Heart left ventricle (tissue), 16 donors: ENCODE measurements at regions not wholly inside any gene's neighbourhood (a gene's known extent, or its start where the extent isn't known, plus 50 kb on each side); places are given as distances from the start of the nearest gene placed in this dataset.
A peak's percentile ranks its signal among the peaks of the same experiment; 100 is the strongest.

Experiments
- ATAC-seq, 4 donors: fragments of 200-7000 bp; cut with Tn5 transposase; one replicate each; pipeline ENCODE4 v1.9.1; 2020 to 2022; ENCODE audit warnings: moderate library complexity in 4 of 4, mild to moderate bottlenecking in 3 of 4, moderate number of reproducible peaks in 1 of 4
- DNase-seq, 5 donors: peaks; one replicate each; pipeline ENCODE4 v3.0.0-alpha.2; 2020
- H3K27ac ChIP-seq, 12 donors: fragments of 200-600 bp; sonication (generic) in 4 of 12; one replicate each; pipeline versions ENCODE4 v1.5.0 to v1.8.0; 2016 to 2022; ENCODE audit warnings: mild to moderate bottlenecking in 2 of 12
- H3K27me3 ChIP-seq, 9 donors: fragments of 200-600 bp; sonication (generic) in 2 of 9; one replicate each; pipeline versions ENCODE4 v1.5.1 to v1.8.0; 2016 to 2022; ENCODE audit warnings: mild to moderate bottlenecking in 3 of 9
- H3K36me3 ChIP-seq, 9 donors: fragments of 200-600 bp; sonication (generic) in 2 of 9; one replicate each; pipeline versions ENCODE4 v1.5.0 to v1.8.0; 2018 to 2022; ENCODE audit warnings: mild to moderate bottlenecking in 2 of 9
- H3K4me1 ChIP-seq, 12 donors: fragments of 200-600 bp; sonication (generic) in 4 of 12; one replicate each; pipeline versions ENCODE4 v1.5.0 to v1.8.0; 2016 to 2022; ENCODE audit warnings: mild to moderate bottlenecking in 3 of 12
- H3K4me3 ChIP-seq, 12 donors: fragments of 200-600 bp; sonication (generic) in 4 of 12; one replicate each; pipeline versions ENCODE4 v1.5.0 to v1.8.0; 2017 to 2022; ENCODE audit warnings: mild to moderate bottlenecking in 9 of 12, moderate library complexity in 4 of 12
- H3K9me3 ChIP-seq, 12 donors: fragments of 200-600 bp; sonication (generic) in 4 of 12; one replicate each; pipeline versions ENCODE4 v1.5.0 to v1.8.0; 2016 to 2022; ENCODE audit warnings: mild to moderate bottlenecking in 1 of 12
- CTCF ChIP-seq, 12 donors: fragments of 200-600 bp; sonication (generic) in 4 of 12; IDR thresholded peaks; one replicate each; pipeline versions ENCODE4 v1.5.0 to v1.8.0; 2018 to 2022; ENCODE audit warnings: antibody characterized with exemption in 12 of 12, mild to moderate bottlenecking in 5 of 12
- POLR2A ChIP-seq, 2 donors: fragments of 450-650 bp; IDR thresholded peaks; one replicate each; pipeline ENCODE4 v1.6.1; 2017; ENCODE audit warnings: antibody characterized with exemption in 2 of 2, mild to moderate bottlenecking in 2 of 2, moderate library complexity in 2 of 2
- WGBS, 4 donors: extraction: QIAGEN DNeasy Blood & Tissue Kit in 2 of 4; methylation state at CpG; one replicate each; pipeline versions ENCODE4 v1.1.5 to v1.1.7; 2013 to 2018; 5-methylcytosine and 5-hydroxymethylcytosine counted together
- intact Hi-C, 10 donors: fragments of 100-400 bp; cut with DNase I; formaldehyde crosslinking; loops; one replicate each; pipeline versions ENCODE4 v1.11.1 to v1.14.2; 2022
- donor health status: ischemic (EF 13 %, LVEDD 7.1; RV severe dilation, severe dysfunction).
- donor health status: healthy with polysubstance abuse.
- donor health status: DM: no; HTN: yes; CAD: no.
- donor health status: DM: no; HTN: no; CAD: no.
- donor health status: ischemic (EF 25% LVEDD 6.9; RV normal size, moderate dysfunction).
- donor health status: ischemic (EF 25% LVEDD 5.7; RV mildly dilated, moderate dysfunction).
- donor health status: healthy.
- donor health status: DM: yes; HTN: yes; CAD: no.
- donor health status: ischemic (EF 35%, LVEDD 5.7; RV mildly dilated, moderate dysfunction).
- donor health status: nonischemic (EF 11% LVEDD 7.7; RV severe dilation, severe dysfunction).
- donor health status: DM: yes; HTN: yes; CAD: no.
- donor health status: PGD.
- donor health status: ischemic (EF 29% LVEDD 5.4; RV normal size, mild dysfunction).
- donor health status: nonischemic (EF 23%, LVEDD 6.1; RV moderate dilation, normal function).

GRCh38 chr4:112818594-112818965 lies 181.6 kb downstream of the LARP7 start:
- no peak for TF ChIP-seq CTCF (IDR thresholded peaks at IDR 0.05)
- H3K4me3 ChIP-seq = peak overlapping the region in 10 of 12 donors; percentile 34 to 62 (median 52)
- H3K36me3 ChIP-seq = no peaks in the 10 kb centered on the region
- H3K27ac ChIP-seq = peak overlapping the region in 5 of 12 donors; percentile 12 to 71 (median 31)
- no peak for DNase-seq
- peak in 1 of 4 donors; percentile 34 for ATAC-seq
- H3K9me3 ChIP-seq = no peaks in the 10 kb centered on the region
- H3K27me3 ChIP-seq = no peaks in the 10 kb centered on the region
- H3K4me1 ChIP-seq = peaks cover 0 to 12% (median 1%) of the 10 kb centered on the region in 12 donors
- intact Hi-C loops = no loop called here
- WGBS, 4 donors = 68 to 79% (median 72%) methylated on average over 3 of the region's 3 CpGs

GRCh38 chr4:112819729-112820128 lies 182.8 kb downstream of the LARP7 start:
- H3K27ac ChIP-seq = no peak overlapping the region
- H3K9me3 ChIP-seq = no peaks in the 10 kb centered on the region
- WGBS, 4 donors = 37 to 46% (median 43%) methylated on average over 5 of the region's 5 CpGs
- ATAC-seq = no peak
- no peaks in the 10 kb centered on the region for H3K27me3 ChIP-seq
- intact Hi-C loops = loop anchor here in 1 of 10 donors (10.0 kb wide), 1 partner anchor 45 kb away; no protein-coding TSS in a partner anchor
- TF ChIP-seq POLR2A (IDR thresholded peaks at IDR 0.05) (no peak), CTCF (IDR thresholded peaks at IDR 0.05) (no peak)
- H3K36me3 ChIP-seq = no peaks in the 10 kb centered on the region
- H3K4me3 ChIP-seq = no peak overlapping the region
- H3K4me1 ChIP-seq = peaks cover 0 to 14% (median 1%) of the 10 kb centered on the region in 12 donors
- DNase-seq = no peak

GRCh38 chr4:112823156-112823555 lies 186.2 kb downstream of the LARP7 start:
- H3K4me3 ChIP-seq = no peak overlapping the region
- intact Hi-C loops = loop anchor here in 1 of 10 donors (10.0 kb wide), 1 partner anchor 48 kb away; no protein-coding TSS in a partner anchor

GRCh38 chr4:112823606-112824005 lies 186.7 kb downstream of the LARP7 start:
- intact Hi-C loops = loop anchor here in 1 of 10 donors (10.0 kb wide), 1 partner anchor 49 kb away; no protein-coding TSS in a partner anchor
- H3K27me3 ChIP-seq = no peaks in the 10 kb centered on the region
- DNase-seq (no peak), ATAC-seq (no peak)
- 75 to 91% (median 82%) methylated on average over 2 of the region's 2 CpGs for WGBS, 4 donors
- H3K9me3 ChIP-seq = no peaks in the 10 kb centered on the region
- no peak overlapping the region for H3K27ac ChIP-seq
- TF ChIP-seq POLR2A (IDR thresholded peaks at IDR 0.05) (no peak), CTCF (IDR thresholded peaks at IDR 0.05) (no peak)
- no peaks in the 10 kb centered on the region for H3K36me3 ChIP-seq
- peaks cover 0 to 9% (median 0%) of the 10 kb centered on the region in 12 donors for H3K4me1 ChIP-seq
- H3K4me3 ChIP-seq = no peak overlapping the region

More at GRCh38 chr4:112823156-112823555, 186.2 kb downstream of the LARP7 start:
- no peak overlapping the region for H3K27ac ChIP-seq
- peaks cover 0 to 11% (median 1%) of the 10 kb centered on the region in 12 donors for H3K4me1 ChIP-seq
- no peaks in the 10 kb centered on the region for H3K9me3 ChIP-seq
- TF ChIP-seq POLR2A (IDR thresholded peaks at IDR 0.05) = no peak
- no peak for TF ChIP-seq CTCF (IDR thresholded peaks at IDR 0.05)
- no peaks in the 10 kb centered on the region for H3K36me3 ChIP-seq
- ATAC-seq = peak in 1 of 4 donors; percentile 27
- no peak for DNase-seq
- H3K27me3 ChIP-seq = no peaks in the 10 kb centered on the region
